ENCODE measurements at regions not wholly inside any gene's neighbourhood (a gene's known extent, or its start where the extent isn't known, plus 50 kb on each side); places are given as distances from the start of the nearest gene placed in this dataset.

DNA sequence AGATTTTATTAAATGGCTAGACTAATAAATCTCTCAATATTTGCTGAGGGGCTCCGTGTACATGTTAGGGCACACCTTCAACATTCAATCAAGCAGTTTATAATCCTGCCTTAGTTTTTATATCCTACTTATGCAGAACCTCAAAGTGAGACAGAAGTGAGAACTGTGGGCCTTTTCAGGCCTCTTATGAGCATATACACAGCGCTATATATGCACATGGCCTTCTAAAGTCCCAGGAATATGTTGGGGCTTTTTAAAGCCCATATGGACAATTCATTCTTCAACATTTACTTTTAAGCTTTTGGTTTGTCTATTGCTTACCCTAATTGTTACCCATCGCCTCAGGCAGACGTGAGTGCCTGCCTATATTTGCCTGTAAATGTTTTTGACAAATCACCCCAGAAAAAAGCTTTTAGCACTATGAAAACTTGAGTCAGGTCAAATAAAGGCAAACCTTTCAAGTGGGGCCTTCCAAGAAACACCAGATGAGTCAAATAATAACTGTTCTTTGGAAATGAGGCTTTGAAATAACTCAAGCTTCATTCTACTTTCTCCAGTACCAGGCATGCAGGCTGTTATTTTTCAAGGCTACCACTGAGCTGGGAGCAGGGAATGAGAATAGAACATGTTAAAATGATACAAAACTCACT lies 58.2 kb downstream of the ESM1 start:
- peaks cover 0 to 36% (median 16%) of the 10 kb centered on the region in 12 donors for H3K9me3 ChIP-seq
- no peak overlapping the region for H3K27ac ChIP-seq
- intact Hi-C loops (cut with DNase I), result no loop called here
- TF ChIP-seq, protein P1, sequence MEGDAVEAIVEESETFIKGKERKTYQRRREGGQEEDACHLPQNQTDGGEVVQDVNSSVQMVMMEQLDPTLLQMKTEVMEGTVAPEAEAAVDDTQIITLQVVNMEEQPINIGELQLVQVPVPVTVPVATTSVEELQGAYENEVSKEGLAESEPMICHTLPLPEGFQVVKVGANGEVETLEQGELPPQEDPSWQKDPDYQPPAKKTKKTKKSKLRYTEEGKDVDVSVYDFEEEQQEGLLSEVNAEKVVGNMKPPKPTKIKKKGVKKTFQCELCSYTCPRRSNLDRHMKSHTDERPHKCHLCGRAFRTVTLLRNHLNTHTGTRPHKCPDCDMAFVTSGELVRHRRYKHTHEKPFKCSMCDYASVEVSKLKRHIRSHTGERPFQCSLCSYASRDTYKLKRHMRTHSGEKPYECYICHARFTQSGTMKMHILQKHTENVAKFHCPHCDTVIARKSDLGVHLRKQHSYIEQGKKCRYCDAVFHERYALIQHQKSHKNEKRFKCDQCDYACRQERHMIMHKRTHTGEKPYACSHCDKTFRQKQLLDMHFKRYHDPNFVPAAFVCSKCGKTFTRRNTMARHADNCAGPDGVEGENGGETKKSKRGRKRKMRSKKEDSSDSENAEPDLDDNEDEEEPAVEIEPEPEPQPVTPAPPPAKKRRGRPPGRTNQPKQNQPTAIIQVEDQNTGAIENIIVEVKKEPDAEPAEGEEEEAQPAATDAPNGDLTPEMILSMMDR (IDR thresholded peaks at IDR 0.05), result no peak
- TF ChIP-seq POLR2A (IDR thresholded peaks at IDR 0.05), result no peak
- no peaks in the 10 kb centered on the region for H3K4me1 ChIP-seq
- H3K27me3 ChIP-seq, result peaks cover 0 to 8% (median 3%) of the 10 kb centered on the region in 9 donors
- no peaks in the 10 kb centered on the region for H3K36me3 ChIP-seq
- no peak overlapping the region for H3K4me3 ChIP-seq
- WGBS, 4 donors, result 61 to 73% (median 61%) methylated on average over 4 of the region's 4 CpGs
- no peak for ATAC-seq
- no peak for DNase-seq

DNA sequence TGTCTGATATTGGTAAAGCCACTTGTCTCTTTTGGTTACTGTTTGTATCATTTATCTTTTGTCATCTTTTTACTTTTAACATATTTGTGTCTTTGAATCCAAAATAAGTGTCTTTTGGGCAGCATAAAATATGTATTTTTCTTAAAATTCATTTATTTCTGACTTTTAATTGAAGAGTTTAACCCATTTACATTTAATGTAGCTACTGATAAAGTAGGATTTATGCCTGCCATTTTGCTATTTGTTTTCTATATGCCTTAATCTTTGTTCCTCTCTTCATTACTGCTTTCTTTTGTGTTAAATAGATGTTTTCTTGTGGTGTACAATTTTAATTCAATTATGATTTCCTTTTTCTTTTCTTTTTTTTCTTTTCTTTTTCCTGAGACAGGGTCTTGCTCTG lies 60.9 kb downstream of the ESM1 start:
- Histone ChIP-seq H3K4me3 (no peak overlapping the region), H3K27ac (no peak overlapping the region), H3K9me3 (peaks cover 0 to 36% (median 16%) of the 10 kb centered on the region in 12 donors), H3K4me1 (no peaks in the 10 kb centered on the region), H3K36me3 (no peaks in the 10 kb centered on the region), H3K27me3 (peaks cover 0 to 6% (median 0%) of the 10 kb centered on the region in 9 donors)
- TF ChIP-seq POLR2A (IDR thresholded peaks at IDR 0.05), result no peak
- TF ChIP-seq, protein P1 (IDR thresholded peaks at IDR 0.05), result no peak
- intact Hi-C loops (cut with DNase I), result no loop called here
- no peak for ATAC-seq
- DNase-seq, result no peak

DNA sequence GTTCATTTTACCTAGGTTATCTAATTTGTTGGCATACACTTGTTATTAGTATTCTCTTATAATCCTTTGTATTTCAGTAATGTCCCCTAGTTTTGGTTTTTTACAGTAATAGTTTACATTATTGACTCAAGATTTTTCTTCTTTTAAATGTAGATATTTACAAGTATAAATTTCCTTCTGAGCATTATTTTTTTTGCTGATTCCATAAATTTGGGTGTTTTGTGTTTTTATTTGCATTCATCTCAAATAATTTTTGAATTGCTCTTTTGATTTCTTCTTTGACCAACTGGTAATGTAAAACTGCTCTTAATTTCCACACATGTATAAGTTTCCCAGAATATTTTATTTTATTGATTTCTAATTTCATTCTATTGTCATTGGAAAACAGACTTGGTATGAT lies 68.1 kb downstream of the ESM1 start:
- Histone ChIP-seq H3K27me3 (peaks cover 0 to 15% (median 0%) of the 10 kb centered on the region in 9 donors), H3K36me3 (no peaks in the 10 kb centered on the region), H3K4me3 (no peak overlapping the region), H3K27ac (no peak overlapping the region), H3K9me3 (peaks cover 0 to 2% (median 0%) of the 10 kb centered on the region in 12 donors), H3K4me1 (no peaks in the 10 kb centered on the region)
- ATAC-seq (no peak), DNase-seq (no peak)
- TF ChIP-seq, protein P1 (IDR thresholded peaks at IDR 0.05), result no peak
- no peak for TF ChIP-seq POLR2A (IDR thresholded peaks at IDR 0.05)
- intact Hi-C loops (cut with DNase I), result no loop called here

DNA sequence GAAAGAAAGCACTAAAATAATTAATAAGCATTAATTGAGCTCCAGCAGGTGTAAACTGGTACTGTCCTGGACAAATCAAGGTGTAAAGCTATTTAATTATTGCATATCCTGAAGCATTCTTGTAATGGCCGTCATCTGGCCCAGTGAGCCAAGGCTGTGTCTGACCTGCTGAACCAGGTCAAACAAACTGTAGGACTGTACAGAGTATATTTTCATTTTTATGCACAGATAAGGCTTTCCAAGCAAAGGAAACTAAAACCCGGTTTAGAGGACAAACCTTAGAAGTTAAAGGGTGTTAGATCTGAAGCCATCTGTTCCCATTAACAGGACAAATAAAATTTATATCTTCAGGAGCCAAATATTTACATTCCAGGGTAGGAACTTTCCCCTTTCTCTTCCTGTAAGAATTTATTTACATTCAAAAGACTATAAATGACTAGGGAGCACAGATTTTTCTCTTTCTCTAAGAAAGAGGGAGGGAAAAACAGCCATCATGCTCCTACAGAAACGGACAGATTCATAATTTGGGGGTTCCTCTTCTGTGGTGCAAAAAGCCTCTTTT lies 69.8 kb downstream of the ESM1 start:
- TF ChIP-seq, protein P1 (IDR thresholded peaks at IDR 0.05), result no peak
- no peak for TF ChIP-seq POLR2A (IDR thresholded peaks at IDR 0.05)
- intact Hi-C loops (cut with DNase I), result no loop called here
- Histone ChIP-seq H3K4me1 (no peaks in the 10 kb centered on the region), H3K36me3 (no peaks in the 10 kb centered on the region), H3K27ac (no peak overlapping the region), H3K27me3 (peaks cover 0 to 15% (median 0%) of the 10 kb centered on the region in 9 donors), H3K9me3 (peaks cover 0 to under 1% (median 0%) of the 10 kb centered on the region in 12 donors), H3K4me3 (no peak overlapping the region)
- WGBS, 4 donors, result 60 to 77% (median 65%) methylated on average over 3 of the region's 3 CpGs
- DNase-seq (no peak), ATAC-seq (no peak)
